ENCODE measurements at regions not wholly inside any gene's neighbourhood (a gene's known extent, or its start where the extent isn't known, plus 50 kb on each side); places are given as distances from the start of the nearest gene placed in this dataset.
"Not testable (repeated sequence)": the region's sequence is repeated elsewhere in the genome, so short reads cannot be mapped to it uniquely, and the experiment has no call there.

GRCh38 chr2:37571587-37572136, 99.8 kb downstream of the CDC42EP3 start:
- no peak for DNase-seq

GRCh38 chr2:37573451-37574388, 97.7 kb downstream of the CDC42EP3 start:
- no peak for DNase-seq

GRCh38 chr2:37575780-37576179, 95.7 kb downstream of the CDC42EP3 start:
- DNase-seq: no peak

DNA sequence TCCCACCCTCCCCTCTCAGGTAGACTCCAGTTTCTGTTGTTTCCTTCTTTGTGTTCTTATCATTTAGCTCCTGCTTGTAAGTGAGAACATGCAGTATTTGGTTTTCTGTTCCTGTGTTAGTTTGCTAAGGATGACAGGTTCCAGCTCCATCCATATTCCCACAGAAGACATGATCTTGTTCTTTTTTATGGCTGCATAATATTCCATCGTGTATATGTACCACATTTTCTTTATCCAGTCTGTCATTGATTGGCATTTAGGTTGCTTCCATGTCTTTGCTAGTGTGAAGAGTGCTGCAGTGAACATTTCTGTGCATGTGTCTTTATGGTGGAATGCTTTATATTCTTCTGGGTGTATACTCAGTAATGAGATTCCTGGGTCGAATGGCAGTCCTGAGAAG, 95.2 kb downstream of the CDC42EP3 start:
- not testable (repeated sequence) for DNase-seq

GRCh38 chr2:37576831-37577230, 94.6 kb downstream of the CDC42EP3 start:
- no peak for DNase-seq

DNA sequence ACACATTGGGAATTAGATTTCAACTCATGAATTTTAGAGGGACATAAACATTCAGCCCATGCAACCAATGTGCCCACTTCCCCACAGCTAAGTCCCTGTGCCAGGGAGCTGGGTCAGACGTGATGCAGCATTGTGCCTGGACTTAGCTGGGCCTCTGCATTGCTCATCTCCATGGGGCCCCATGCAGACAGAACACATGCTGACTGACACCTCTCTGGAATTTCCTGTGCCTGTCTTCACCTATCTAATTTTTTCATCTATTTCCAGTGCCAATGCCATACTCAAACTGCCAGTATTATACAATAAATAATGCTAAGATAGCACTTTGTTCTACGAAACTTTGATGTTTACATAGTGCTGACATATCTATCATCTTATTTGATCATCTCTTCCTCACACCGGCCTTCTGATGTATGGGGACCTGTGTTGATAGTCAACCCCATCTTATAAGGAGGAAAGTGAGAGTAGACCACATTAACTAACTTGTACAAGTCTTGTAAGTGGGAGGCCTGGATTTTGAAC, 92.2 kb downstream of the CDC42EP3 start:
- no peak for DNase-seq

DNA sequence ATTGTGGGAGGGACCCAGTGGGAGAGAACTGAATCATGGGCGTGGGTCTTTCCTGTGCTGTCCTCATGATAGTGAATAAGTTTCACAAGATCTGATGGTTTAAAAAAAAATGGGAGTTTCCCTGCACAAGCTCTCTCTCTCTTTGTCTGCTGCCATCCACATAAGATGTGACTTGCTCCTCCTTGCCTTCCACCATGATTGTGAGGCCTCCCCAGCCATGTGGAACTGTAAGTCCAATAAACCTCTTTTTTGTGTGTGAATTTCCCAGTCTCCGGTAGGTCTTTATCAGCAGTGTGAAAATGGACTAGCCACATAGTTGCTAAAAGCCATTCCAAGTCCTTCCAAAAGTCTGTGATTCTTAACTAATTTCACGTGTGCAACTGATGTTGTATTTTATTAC, 91.5 kb downstream of the CDC42EP3 start:
- not testable (repeated sequence) for DNase-seq

DNA sequence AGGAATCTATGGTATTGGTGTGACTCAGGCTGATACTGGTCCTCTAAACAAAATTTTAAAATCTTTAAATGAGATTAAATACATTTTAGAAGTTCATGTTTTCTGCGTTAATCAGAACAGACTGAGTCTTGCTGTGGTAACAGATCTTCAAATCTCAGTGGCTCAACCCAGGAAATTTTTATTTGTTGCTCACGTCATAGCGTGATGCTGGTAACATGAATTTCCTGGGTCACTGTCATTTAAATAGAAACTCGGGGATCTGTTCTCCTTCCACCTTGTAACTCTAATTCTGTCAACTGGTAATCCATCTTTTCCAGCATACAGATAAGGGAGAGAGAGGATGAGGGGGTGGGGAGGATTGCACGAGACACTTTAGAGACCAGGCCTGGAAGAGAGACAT, 90.0 kb downstream of the CDC42EP3 start:
- DNase-seq: no peak

- DNase-seq: no peak
Observed at GRCh38 chr2:37582481-37583220, 88.8 kb downstream of the CDC42EP3 start.

DNA sequence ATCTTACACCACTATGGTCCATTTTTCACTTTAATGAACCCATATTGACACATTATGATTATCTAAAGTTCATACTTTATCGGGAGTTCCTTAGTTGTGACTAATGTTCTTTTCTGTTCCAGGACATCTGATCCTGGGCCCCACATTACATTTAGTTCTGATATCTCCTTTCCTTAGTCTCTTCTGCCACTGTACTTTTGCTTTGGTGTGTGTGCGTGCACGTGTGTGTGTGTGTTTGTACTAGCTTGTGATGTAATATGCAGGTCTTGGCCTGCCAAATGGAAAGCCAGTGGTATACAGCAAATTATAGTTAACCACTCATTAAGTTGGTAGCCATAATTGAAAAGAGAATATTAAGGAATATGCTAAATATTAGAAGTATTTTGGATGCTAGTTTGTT, 88.0 kb downstream of the CDC42EP3 start:
- DNase-seq: no peak

DNA sequence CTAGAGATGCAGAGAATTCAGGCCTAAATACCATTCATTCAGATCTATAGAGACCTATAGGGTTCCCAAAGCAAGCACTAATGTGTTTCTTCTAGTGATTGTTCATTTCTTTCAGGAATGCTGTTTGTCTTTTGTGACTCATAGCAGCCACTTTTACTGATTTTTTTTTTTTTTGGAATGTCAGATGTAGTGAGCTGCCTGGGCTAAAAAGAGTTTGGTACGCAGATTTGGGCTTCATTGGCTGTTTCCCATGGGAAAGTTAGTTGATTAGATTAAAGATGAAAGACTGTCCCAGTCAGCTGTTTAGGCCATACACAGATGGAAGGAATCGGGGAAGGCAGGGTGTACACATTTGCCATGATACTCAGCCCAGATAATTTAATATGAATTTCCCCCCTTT, 87.6 kb downstream of the CDC42EP3 start:
- DNase-seq: no peak

DNA sequence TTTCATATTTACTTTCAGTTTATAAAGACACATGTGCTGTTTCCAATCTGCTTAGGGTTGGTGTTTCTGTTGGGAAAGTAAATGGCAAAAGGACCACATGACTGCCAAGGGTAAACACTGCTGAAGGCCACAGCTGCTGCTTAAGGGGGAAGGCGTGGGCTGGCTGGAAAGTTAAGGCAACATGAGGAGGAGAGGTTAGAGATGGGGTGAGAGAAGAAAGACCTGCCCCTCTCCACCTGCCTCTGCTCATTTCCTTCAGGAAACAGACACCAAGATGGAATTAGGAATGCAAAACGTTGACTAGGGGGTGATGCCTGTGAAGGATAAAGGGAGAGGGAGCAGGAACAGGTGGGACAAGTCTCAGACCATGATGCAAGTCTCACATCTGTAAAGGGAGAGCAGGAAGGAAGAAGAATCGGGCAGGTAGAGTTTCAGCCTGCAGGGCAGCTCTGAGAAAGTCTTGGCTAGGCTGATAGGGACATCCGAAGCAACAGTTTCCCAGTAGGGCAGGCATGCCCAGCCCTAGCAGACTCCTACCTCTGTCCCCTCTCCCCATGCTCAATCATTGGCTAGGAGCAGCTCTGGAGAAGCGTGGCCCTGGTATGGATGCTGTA, 86.0 kb downstream of the CDC42EP3 start:
- peak; percentile 27 for DNase-seq

GRCh38 chr2:37585982-37586621, 85.3 kb downstream of the CDC42EP3 start:
- DNase-seq: peak; percentile 61

DNA sequence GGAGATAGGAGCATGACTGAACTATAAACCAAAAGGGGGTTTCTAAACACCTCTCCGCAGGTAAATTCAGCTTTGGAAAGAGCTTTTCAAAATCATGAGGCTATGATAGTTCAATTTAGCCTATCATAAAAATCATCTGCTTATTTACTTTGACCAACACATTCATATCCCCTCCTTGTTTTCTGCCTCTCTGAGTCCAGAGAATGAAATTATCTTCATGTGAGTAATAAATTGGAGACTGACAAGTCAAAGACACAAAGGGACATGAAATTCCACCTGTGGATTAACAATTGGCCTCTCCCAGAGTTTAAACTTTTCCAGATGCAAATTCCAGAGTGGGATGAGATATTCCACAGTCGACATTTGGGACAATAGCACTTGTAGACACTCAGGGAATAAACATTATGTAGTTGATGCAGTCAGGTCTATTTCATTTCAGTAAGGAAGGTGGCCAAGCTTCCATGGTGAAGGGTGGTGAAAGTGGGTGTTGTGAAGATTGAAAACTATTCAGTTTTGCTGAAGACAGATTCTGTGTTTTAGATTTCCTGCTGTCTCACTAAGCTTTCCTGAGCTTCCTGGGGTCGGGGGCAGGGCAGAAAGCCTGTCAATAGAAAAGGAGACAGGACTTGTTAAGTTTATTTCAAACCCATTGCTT, 84.7 kb downstream of the CDC42EP3 start:
- DNase-seq: no peak

DNA sequence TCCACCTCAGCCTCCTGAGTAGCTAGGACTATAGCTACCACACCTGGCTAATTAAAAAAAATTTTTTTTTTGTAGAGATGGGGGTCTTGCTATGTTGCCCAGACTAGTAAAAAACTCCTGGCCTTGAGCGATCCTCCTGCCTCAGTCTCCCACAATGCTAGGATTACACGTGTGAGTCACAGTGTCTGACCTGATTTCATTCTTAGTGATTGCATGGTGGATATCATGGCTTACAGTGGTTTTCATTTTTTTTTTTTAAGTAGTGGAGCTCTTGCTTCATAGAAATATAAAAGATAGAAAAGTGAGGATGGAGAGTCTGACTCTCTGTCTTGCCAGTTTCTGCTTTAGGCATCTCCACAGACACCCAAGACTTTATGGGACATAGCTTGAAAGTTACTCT, 83.6 kb downstream of the CDC42EP3 start:
- DNase-seq: no peak

DNA sequence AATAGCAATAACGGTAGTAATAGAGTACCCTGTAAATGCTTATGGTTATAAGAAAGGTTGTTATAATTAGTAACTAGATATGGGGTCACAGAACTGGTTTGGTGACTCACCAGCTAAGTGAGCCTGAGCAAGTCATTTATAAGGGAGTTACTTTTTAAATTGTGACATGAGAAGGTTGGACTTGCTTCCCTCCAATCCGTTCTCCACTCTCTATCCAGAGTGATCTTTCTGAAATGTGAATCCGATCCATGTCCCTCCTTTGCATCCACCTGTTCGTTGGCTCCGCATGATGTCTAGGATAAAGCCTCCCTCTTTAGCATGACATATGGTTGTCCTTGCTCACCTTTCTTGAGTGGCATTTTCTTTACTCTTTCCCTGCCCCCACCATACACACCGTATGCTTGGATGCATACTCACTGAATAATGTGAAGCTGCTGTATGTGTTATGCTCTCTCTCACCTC, 83.1 kb downstream of the CDC42EP3 start:
- no peak for DNase-seq

- DNase-seq: no peak
Observed at GRCh38 chr2:37589298-37589697, 82.1 kb downstream of the CDC42EP3 start.

- peak; percentile 14 for DNase-seq
Observed at GRCh38 chr2:37590119-37590571, 81.3 kb downstream of the CDC42EP3 start.

Data from OCI-M1 (cell line).